Lung (tissue), 11 donors: ENCODE measurements at regions not wholly inside any gene's neighbourhood (a gene's known extent, or its start where the extent isn't known, plus 50 kb on each side); places are given as distances from the start of the nearest gene placed in this dataset.
"Not testable (repeated sequence)": the region's sequence is repeated elsewhere in the genome, so short reads cannot be mapped to it uniquely, and the experiment has no call there.

Experiments
- ATAC-seq: fragments of 200-7000 bp; cut with Tn5 transposase; one replicate; pipeline ENCODE4 v1.9.1; 2020; ENCODE audit warnings: moderate number of reproducible peaks; ENCODE audit not compliant: insufficient read depth, low FRiP score
- DNase-seq, 3 donors: peaks; one replicate each; pipeline ENCODE4 v3.0.0-alpha.2; 2013 to 2017
- H3K27ac ChIP-seq, 2 donors: one replicate each; pipeline ENCODE4 v1.5.1; 2013; ENCODE audit warnings: mild to moderate bottlenecking in 2 of 2, moderate library complexity in 2 of 2, control low read depth in 1 of 2, inconsistent platforms in 1 of 2, low read depth in 1 of 2, low read length in 1 of 2
- H3K27me3 ChIP-seq, 3 donors: one replicate each; pipeline ENCODE4 v1.5.1; 2013; ENCODE audit warnings: low read length in 2 of 3; ENCODE audit not compliant: control insufficient read depth in 3 of 3, insufficient read depth in 3 of 3
- H3K36me3 ChIP-seq, 4 donors: one replicate each; pipeline ENCODE4 v1.5.1; 2013; ENCODE audit warnings: low read length in 4 of 4, mild to moderate bottlenecking in 1 of 4, moderate library complexity in 1 of 4; ENCODE audit not compliant: control insufficient read depth in 4 of 4, insufficient read depth in 4 of 4
- H3K4me1 ChIP-seq, 5 donors: one replicate each; pipeline ENCODE4 v1.5.1; 2013; ENCODE audit warnings: low read length in 5 of 5, mild to moderate bottlenecking in 2 of 5, moderate library complexity in 1 of 5; ENCODE audit not compliant: control insufficient read depth in 5 of 5, insufficient read depth in 5 of 5
- H3K4me3 ChIP-seq: one replicate; pipeline ENCODE4 v1.5.1; 2013; ENCODE audit warnings: mild to moderate bottlenecking, control low read depth, moderate library complexity
- H3K9ac ChIP-seq, 2 donors: one replicate each; pipeline ENCODE4 v1.5.1; 2013; ENCODE audit warnings: low read length in 2 of 2, control low read depth in 1 of 2; ENCODE audit not compliant: insufficient read depth in 1 of 2
- H3K9me3 ChIP-seq, 4 donors: one replicate each; pipeline ENCODE4 v1.5.1; 2013; ENCODE audit warnings: low read length in 3 of 4, mild to moderate bottlenecking in 1 of 4, moderate library complexity in 1 of 4; ENCODE audit not compliant: control insufficient read depth in 4 of 4, insufficient read depth in 3 of 4
- CTCF ChIP-seq: IDR thresholded peaks from 2 replicates; pipeline ENCODE4 v1.5.1; 2012; ENCODE audit warnings: mild to moderate bottlenecking; ENCODE audit errors: control extremely low read depth, extremely low read depth
- WGBS, 2 donors: extraction: QIAGEN DNeasy Blood & Tissue Kit; methylation state at CpG; one replicate each; pipeline ENCODE4 v1.1.7; 2013; 5-methylcytosine and 5-hydroxymethylcytosine counted together
- donor health status: control.
- donor health status: control.
- donor health status: Bipolar disorder and iron deficiency.
- donor health status: healthy.
- donor health status: DM: yes; HTN: yes; CAD: no.

- TF ChIP-seq CTCF: no peak
- Histone ChIP-seq H3K36me3 (no peaks in the 10 kb centered on the region), H3K27me3 (no peaks in the 10 kb centered on the region), H3K27ac (no peak overlapping the region), H3K9me3 (peaks cover 0 to 3% (median 0%) of the 10 kb centered on the region in 4 donors), H3K9ac (no peak overlapping the region), H3K4me3 (no peak overlapping the region), H3K4me1 (no peaks in the 10 kb centered on the region)
- ATAC-seq (no peak), DNase-seq (no peak)
- WGBS, 2 donors: 72 to 86% methylated on average over 11 of the region's 11 CpGs
Measured at GRCh38 chr2:129805899-129806298, 173.6 kb upstream of the RAB6C start.

- H3K9me3 ChIP-seq: peaks cover 0 to 3% (median 0%) of the 10 kb centered on the region in 4 donors
- no peak overlapping the region for H3K9ac ChIP-seq
- 73 to 83% methylated on average over 8 of the region's 8 CpGs for WGBS, 2 donors
- H3K27ac ChIP-seq: no peak overlapping the region
- TF ChIP-seq CTCF: no peak
- H3K4me1 ChIP-seq: no peaks in the 10 kb centered on the region
- DNase-seq: no peak
- no peaks in the 10 kb centered on the region for H3K27me3 ChIP-seq
- no peak for ATAC-seq
- no peak overlapping the region for H3K4me3 ChIP-seq
- no peaks in the 10 kb centered on the region for H3K36me3 ChIP-seq
Measured at GRCh38 chr2:129806317-129806716, 173.1 kb upstream of the RAB6C start.

GRCh38 chr2:129806990-129807389 lies 172.5 kb upstream of the RAB6C start:
- H3K9me3 ChIP-seq: peaks cover 0 to 3% (median 0%) of the 10 kb centered on the region in 4 donors
- DNase-seq: no peak
- WGBS, 2 donors: 63 to 77% methylated on average over 7 of the region's 7 CpGs

DNA sequence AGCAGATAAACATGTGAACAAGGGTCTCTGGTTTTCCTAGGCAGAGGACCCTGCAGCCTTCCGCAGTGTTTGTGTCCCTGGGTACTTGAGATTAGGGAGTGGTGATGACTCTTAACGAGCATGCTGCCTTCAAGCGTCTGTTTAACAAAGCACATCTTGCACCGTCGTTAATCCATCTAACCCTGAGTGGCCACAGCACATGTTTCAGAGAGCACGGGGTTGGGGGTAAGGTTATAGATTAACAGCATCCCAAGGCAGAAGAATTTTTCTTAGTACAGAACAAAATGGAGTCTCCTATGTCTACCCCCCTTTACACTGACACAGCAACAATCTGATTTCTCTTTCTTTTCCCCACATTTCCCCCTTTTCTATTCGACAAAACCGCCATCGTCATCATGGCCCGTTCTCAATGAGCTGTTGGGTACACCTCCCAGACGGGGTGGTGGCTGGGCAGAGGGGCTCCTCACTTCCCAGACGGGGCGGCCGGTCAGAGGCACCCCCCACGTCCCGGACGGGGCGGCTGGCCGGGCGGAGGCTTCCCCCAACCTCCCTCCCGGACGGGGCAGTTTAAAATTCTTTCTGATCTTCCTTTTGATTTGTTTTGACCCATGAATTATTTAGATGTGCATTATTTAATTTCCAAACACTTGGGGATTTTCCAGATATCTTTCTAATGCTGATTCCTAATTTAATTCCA lies 171.7 kb upstream of the RAB6C start:
- not testable (repeated sequence) for H3K9me3 ChIP-seq, H3K27ac ChIP-seq, H3K27me3 ChIP-seq, DNase-seq, H3K36me3 ChIP-seq, ATAC-seq, H3K4me3 ChIP-seq, H3K9ac ChIP-seq, H3K4me1 ChIP-seq
- WGBS, 2 donors: 77 to 86% methylated on average over 21 of the region's 22 CpGs

More at GRCh38 chr2:129806990-129807389, 172.5 kb upstream of the RAB6C start:
- no peak overlapping the region for H3K4me3 ChIP-seq
- H3K27ac ChIP-seq: no peak overlapping the region
- no peak overlapping the region for H3K9ac ChIP-seq
- H3K27me3 ChIP-seq: no peaks in the 10 kb centered on the region
- no peak for TF ChIP-seq CTCF
- ATAC-seq: no peak
- no peaks in the 10 kb centered on the region for H3K4me1 ChIP-seq
- H3K36me3 ChIP-seq: no peaks in the 10 kb centered on the region
